HG03097 (cell line): ENCODE measurements at regions not wholly inside any gene's neighbourhood (a gene's known extent, or its start where the extent isn't known, plus 50 kb on each side); places are given as distances from the start of the nearest gene placed in this dataset.

Experiments used
- ATAC-seq: cut with Tn5 transposase; IDR thresholded peaks from one replicate; pipeline ENCODE4 v1.9.1; 2021; ENCODE audit not compliant: unreplicated experiment, low FRiP score

- ATAC-seq = no peak
Measured at GRCh38 chr16:22754577-22754976, 59.4 kb upstream of the HS3ST2 start.

- ATAC-seq = no peak
Measured at GRCh38 chr16:22757202-22757601, 56.8 kb upstream of the HS3ST2 start.

GRCh38 chr16:22762486-22762885, 51.5 kb upstream of the HS3ST2 start:
- no peak for ATAC-seq

- ATAC-seq = no peak
Measured at GRCh38 chr16:22763437-22764080, 50.4 kb upstream of the HS3ST2 start.
